HG02870 (cell line): ENCODE measurements at regions not wholly inside any gene's neighbourhood (a gene's known extent, or its start where the extent isn't known, plus 50 kb on each side); places are given as distances from the start of the nearest gene placed in this dataset.
A peak's percentile ranks its signal among the peaks of the same experiment; 100 is the strongest.

Experiments used
- ATAC-seq: cut with Tn5 transposase; IDR thresholded peaks from one replicate; pipeline ENCODE4 v1.9.1; 2021; ENCODE audit warnings: mild to moderate bottlenecking, moderate library complexity; ENCODE audit not compliant: unreplicated experiment

DNA sequence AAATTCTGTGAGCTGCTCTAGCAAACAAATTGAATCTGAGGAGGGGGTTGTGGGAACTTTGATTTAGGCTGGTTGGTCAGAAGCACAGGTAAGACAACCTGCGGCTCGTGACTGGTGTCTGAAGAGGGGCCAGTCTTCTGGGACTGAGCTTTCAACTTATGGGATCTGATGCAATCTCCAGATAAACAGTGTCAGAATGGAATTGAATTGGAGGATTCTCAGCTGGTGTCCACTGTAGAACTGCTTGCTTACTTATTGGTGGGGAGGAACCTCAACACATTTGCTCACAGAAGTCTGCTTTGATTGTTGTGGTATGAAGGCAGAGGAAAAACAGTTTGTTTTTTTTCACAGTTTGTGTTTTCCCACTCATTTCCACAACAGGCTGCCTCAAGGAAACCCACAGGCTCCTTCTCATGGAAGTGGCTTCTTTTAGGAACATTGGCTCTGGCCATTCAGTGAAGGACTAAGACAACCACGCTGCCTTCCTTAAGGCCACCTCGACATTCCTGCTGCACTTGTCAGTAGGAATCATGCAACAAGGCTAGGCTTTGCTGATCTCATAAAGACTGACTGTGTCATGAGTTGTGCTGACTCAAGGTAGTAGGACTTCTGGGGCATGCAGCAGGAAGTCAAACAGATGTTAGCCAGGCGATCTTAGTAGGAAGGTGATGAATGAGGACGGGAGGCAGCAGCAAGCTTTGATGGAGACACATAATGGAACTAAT lies 104.7 kb downstream of the TSN start:
- no peak for ATAC-seq

DNA sequence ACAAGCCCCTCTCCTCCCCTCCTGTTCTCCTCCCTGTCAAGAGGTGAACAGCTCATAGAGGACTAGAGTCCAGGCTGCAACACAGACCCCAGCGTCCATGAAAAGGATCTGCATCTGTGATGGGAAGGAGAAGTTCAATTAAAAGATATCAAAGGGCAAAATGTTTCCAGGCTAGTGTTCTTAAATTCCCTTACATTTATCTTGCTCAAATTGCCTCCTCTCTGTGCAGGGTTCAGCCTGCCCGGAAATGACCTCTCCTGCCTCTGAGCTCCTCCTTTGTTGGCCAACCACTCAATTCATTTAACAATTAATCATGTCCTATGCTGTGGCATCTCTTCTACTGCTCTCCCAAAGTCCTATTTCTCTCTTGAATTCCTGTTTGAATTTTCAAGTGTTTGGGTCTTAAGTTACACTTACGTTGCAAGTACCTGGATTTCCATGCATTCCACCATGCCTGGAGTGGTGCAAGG lies 105.3 kb downstream of the TSN start:
- ATAC-seq, result no peak

DNA sequence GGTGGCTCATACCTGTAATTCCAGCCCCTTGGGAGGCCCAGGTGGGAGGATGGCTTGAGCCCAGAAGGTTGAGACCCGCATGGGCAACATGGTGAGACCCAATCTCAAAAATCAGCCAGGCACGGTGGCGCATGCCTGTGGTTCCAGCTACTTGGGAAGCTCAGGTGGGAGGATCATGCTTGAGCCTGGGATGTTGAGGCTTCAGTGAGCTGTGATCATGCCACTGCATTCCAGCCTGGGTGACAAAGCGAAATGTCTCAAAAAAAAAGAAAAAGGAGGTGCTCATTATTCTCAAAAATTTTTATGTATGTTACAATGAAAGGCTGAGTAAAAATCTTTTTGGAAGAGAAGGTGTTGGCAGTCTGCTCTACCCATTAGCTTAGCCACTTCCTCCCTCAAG lies 106.8 kb downstream of the TSN start:
- no peak for ATAC-seq

DNA sequence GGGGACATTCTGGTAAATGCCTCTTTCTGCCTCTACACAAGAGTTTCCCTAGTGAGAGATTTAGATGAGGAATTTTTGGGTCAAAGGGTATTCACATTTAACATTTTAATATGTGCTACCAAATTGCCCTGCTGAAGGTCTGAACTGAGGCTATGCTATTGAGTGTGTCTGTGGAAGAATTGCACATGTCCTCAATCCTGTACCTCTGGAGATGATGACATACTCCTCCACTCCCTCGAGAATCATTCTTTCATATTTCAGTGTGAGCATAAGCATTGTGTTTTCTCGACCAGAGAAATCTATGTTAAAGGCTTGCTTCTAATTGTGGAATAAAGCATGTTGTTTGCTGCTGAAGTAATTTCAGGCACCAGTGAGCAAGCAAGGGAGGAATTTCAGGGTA lies 110.5 kb downstream of the TSN start:
- no peak for ATAC-seq

DNA sequence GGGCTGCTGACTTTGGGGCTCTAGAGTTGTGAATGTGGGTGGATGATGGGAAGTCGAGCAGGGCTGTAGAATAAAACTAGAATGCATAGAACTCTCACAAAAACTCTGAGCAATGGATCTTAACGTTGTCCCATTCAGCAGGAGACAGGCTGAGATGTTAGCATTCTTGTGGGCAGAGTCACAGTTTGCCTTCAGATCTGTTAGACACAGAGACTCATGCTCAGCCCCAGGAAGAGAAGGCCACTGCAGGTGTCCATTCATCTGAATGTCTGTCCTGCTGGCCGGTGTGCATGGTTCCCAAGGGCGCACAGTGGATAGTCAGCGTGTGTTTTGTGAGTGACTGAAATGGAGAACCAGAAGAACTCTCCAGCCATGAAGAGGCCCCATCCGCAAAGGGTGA lies 111.3 kb downstream of the TSN start:
- ATAC-seq, result no peak

DNA sequence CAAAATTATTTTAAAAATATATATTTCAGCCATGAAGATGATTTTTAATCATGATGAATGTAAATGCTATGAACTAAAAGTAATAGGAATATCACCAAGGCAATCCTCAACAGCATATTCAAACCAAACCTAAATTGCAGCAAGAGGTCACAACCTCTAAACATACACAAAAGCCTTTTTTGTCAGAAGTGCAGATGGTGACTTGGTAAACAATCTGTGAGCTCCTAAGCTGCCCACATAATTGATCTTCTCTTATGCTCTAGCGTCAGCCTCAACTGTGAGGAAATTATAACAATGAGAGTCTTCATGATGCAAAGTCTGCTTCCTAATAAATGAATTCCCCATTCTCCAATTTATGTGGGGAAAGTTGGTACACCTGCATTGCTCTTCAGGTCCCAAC lies 113.2 kb downstream of the TSN start:
- no peak for ATAC-seq

DNA sequence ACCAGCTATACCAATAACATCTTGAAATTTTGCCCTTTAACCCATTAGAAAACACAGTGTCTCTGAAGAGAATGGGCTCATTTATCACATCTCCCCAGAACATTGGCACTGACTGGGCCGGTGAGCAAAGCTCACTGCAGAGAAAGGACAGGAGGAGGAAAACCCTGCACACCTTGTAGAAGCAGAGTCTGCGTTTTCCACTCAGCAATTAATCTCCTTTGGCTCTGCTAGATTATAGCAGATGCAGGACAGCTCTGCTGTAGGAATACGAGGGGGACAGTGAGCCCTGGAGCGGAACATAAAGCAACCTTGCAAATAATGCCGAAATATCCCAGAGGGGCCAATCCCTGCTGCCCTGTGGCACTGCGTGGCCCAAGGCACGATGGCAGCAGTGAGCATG lies 113.9 kb downstream of the TSN start:
- ATAC-seq, result no peak

DNA sequence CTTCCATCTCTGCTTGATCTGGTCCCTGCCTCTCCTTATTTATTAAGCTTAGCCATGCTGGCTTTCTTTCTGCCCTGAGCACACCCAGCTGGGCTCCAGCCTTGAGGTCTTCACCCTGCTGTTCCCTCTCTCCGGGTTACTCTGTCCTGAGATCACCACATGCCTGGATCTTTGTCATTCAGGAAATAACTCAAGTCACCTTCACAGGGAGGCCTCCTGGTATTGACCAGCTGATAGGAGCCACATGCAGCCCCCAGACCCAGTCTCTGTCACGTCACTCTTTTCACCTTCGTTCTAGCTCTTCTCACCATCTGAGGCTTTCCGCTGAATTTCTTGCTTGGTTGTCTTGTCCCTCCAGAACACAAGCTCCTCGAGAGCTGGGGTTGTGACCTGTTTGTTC lies 114.4 kb downstream of the TSN start:
- ATAC-seq, result no peak

DNA sequence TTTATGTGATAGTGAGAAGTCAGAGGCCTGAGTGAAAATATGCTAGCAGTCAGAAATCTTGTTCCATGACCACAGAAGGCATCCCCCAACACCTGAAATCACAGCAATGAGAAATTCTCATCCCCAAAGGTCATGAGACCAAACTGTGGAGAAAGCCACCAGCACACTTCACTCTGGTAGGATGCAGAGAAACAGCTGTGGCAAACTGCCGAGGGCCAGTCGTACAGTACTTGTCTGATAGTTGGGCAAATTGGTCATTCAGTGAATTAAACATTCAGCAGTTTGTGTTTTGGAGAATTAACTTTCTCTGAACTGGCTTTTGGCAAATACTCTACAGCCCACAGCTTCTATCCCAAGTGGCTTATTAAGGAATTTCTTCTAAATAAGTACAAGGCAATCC lies 117.2 kb downstream of the TSN start:
- no peak for ATAC-seq

DNA sequence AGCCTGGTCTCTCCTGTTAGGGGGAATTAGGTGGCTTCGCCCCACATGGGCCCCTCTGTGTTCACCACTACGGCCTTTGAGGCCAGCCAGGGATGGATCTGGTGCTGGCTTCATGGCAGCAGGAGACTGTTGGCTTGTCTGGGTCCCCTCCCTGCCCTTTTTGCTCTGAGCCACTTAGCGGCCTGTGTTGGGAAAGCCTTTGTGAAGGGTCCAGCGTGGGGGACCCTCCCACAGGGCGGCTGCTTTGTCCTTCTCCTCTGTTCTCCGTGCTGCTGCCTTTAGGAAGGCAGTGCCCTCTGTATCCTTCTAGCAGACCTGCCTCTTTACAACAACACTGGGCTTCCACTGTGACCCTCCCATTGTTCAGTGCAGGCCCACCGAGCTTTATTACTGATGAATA lies 118.4 kb downstream of the TSN start:
- no peak for ATAC-seq

DNA sequence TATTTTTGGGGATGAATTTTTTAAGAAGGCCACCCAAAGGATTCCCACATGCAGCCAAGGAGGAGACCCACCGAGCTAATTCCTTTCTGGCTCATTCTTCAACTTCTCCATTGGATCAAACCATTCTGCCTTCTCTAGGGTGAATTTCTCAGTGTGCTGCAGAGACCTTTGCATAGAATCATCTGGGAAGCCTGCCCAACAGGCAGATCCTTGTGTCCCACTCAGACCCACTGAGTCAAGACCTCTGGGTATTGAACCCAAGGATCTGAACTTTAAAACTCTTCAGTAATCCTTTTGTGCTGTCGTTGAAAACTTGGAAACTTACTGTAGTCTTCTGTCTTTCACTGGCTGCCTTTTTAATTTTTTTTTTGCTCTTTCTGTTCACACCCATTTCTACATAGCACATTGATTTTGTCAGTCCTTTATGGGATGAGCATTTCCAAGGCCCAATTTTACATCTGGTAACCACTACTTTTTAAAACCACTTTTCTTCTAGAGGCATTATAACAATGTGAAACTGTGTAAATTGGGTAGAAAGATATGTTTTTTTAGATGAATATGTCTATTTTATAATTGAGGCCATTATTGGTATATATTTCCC lies 120.2 kb downstream of the TSN start:
- ATAC-seq, result no peak

DNA sequence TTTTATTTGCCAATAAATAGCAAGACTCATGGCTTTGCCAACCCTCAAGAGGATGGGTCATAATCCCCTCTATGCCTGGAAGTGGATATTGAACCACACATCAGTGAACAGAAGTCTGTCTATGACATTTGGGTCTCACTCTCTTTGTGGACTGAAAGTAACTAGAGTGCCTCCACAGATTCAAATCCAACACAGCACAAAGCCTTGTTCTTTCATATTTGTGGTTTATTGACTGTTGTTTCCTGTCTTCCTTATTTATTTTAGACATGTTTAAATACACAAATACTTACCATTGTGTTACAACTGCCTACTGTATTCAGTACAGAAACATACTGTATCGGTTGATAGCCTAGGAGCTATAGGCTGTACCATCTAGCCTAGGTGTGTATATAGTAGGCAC lies 121.9 kb downstream of the TSN start:
- ATAC-seq, result no peak

DNA sequence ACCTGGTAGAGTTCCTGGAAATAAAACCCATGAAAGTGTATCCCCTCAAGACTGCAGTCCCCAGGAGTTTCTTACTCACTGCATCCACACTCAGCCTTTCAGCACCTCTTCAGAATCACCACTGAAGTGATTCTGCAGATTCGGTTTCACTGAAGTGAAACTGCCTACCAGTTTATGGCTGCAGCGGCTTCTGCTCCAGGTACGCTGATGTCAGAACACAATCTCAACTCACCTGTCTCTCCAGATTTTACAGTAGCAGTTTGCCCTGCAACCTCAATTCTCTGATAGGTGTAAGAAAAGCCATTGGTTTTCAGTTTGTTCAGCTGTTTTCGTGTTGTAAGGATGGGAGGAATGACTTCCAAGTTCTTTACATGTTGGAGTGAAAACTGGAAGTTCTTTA lies 124.8 kb downstream of the TSN start:
- no peak for ATAC-seq

DNA sequence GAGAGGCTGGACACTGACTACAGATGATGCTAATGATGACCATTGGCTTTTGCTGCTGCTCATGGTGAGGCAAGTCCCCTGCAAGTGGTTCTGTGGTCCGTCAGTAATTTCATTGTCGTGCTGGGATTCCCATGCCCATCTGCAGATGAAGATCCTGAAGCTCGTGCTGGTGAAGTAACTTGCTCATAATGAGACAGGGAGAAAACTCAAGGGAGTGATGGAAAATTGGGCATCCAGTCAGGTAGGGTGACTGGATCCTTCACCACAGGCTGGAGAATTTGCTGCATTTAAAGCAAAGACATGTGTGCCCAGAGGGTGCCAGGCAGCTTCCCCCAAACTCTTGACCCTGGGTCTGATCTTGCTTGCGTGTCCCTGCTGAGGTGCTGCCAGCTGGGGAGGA lies 125.6 kb downstream of the TSN start:
- no peak for ATAC-seq

DNA sequence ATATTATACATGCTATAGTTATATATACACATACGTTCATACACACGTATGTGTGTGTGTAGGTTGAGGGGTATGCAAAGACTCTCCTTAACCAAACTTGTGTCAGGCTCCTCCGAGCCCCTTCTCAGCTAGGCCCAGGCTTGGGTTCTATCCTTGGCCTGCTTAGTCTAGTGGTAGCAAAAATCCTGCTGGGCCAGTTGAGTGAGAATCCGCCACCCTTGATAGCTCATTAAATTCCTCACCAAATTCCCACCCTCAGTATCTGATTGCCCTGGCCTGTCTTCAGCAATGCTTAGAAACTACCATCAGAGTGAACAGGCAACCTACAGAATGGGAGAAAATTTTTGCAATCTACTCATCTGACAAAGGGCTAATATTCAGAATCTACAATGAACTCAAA lies 126.5 kb downstream of the TSN start:
- no peak for ATAC-seq

DNA sequence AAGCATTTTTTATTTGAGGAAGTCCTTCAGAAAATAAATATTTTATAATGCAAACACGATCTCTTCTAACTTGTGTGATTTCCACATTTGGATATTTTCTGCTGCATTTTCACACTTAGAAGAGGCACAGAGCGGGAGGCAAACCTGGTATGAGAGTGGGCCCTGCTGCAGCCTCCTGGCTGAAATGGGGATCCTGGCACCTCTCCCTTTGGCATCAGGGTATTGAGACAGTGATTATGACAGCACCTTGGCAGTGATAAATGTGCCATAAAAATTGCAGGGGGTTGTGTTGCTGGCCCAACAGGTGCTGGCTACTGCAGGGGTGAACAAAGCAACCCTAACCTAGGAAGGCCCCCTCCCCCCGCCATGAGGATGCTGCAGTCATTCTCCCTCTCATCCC lies 128.6 kb downstream of the TSN start:
- ATAC-seq, result no peak

DNA sequence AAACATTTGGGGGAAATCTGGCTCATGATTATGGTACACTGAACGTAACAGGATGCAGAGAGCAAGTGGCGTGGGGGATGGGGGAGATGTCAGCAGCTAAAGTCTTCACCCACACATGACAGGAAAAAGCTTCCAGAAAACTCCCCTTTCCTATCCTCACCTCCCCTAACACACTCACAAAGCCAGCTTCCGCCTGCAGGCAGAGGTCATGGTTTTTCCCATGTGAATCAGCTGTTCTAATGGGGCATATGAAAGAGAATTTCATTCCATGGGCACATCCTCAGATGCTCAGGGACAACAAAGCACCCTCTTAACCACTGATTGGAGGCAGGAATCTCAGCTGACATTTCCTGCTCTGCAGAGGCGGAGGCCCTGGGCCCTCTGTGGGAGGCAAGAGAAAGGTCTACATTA lies 129.1 kb downstream of the TSN start:
- ATAC-seq, result no peak

DNA sequence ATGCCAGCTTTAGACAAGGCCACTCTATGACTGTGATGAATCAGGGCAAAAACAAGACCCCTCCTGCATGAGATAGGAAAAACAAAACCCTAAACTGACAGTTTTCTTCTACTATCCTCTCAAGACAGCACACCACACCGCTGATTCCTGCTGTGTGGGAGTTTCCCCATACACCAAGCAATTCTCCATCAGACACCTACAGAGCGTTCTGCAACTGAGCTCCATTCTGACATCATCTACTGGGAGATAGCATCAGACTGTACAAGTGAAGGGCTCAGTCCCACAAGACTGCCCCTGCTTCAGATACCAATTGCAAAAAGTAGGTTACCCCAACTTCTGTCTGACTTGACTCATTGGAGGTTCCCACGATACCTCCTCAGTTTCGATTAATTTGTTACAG lies 130.6 kb downstream of the TSN start:
- ATAC-seq, result no peak

DNA sequence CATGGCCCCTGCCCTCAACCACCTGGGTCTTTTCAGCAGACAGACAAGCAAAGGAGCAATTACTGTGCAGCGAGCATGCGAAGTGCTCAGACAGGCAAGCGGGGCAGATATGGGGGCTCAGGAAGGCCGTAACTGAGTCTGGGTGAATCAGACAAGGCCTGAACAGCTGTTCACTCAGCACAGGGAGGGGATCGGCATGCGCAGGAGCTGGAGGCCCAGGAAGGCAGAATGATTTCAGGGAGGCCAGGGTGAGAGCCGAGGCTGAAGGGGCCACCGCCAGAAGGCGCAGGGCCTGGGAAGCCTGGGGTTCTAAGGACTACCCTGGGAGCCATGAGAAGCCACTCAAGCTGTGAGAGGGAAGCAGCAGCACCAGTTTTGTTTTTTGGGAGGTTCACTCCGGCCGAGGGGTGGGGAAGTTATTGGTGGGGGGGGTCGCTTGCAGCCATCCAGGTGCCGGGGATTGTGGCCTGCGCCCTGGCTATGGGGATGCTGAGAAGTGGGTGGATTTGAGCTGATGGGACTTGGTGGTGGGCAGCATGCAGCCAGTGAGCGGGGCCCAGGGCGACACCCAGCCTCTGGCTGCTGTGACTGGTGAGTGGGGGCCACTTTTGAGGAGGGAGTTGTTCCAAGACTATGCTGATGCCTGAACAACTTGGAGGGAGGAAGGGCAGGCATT lies 132.2 kb downstream of the TSN start:
- ATAC-seq, result no peak

DNA sequence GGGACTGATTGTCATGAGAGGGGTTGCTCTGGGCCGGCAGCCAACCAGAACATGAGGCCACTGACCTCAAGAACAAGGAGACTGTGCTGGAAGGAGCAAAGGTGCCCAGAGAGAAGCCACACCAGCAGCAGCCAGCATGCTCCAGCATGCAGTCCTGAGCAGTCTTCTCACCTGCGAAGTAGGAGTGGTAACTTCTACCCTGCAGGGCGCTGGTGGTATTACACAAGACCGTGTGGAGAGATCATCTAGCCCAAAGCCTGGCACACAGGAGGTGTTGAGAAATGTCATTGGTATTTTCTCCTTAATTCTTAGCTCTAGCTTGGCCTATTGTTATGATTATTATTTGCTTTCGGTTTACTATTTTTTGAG lies 132.7 kb downstream of the TSN start:
- peak; percentile 88 for ATAC-seq

DNA sequence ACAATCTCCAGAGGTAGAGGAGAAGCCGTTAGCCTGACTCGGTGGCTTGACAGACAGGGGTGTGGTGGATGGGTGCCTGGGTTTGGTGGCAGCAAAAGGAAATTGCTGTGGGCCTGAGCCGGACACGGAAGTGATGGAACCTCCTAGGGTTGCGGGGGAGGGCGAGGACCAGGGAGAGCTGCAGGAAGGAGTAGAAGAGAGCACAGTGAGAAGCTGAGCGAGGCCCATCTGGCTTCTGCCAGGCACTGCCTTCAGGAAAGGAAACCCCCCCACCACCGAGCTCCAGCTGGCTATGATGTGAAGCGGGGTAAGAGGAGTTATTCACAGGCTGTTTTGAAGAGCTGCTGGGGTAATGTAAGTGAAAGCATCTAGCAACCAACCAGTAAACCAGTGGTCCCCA lies 134.6 kb downstream of the TSN start:
- no peak for ATAC-seq
